ENCODE measurements at regions not wholly inside any gene's neighbourhood (a gene's known extent, or its start where the extent isn't known, plus 50 kb on each side); places are given as distances from the start of the nearest gene placed in this dataset.
"Not testable (repeated sequence)": the region's sequence is repeated elsewhere in the genome, so short reads cannot be mapped to it uniquely, and the experiment has no call there.

DNA sequence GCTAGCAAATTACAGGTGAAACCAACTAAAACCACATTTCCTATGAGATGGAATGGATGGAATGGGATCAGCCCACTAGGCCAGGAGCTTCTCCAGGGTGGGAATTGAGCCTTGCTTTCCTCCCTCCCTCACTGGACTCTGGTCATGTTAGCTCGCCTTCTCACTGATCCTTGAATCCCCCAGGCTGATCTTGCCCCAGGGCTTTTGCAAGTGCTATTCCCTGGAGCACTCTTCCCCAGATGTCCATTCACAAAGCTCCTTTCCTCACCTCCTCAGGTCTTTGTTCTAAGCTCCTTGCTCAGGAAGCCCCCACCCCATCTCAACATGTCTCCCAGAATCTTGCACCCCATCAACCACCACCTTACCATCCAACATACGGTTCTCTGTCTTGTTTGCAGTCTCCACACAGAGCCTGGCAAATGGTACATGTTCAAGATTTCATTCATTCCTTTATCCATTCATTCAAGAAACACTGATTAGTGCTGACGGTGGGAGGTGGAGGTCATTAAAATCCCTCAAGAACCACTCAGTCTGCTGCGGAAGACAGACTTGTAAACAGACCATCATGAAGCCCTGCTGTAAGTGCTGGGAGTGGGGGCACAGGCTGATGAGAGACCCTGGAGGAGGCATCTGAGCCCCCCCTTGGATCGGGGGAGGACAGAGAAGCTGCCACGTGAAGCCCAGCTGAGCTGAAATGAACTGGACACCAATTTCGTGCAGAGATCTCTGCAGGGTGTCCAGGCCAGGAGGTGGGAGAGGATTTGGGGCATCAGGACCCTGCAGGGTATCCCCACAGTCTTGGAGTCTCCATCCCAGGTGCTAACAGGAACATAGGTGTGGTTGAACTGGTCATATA, 141.7 kb downstream of the BARX1 start:
- DNase-seq (ENCODE audit: low spot score), result no peak

DNA sequence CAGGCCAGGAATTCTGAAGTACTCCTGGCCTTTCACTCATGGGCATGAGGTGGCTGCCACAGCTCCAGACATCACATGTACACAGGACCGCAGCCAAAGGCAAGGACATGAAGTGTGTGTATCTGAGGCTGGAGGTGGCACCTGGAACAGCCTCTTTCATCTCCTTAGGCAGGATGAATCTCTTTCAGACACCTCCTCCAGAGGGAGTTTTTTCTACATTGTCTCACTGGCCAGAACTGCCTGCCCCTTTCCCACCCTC, 142.8 kb downstream of the BARX1 start:
- DNase-seq (ENCODE audit: low spot score), result no peak

DNA sequence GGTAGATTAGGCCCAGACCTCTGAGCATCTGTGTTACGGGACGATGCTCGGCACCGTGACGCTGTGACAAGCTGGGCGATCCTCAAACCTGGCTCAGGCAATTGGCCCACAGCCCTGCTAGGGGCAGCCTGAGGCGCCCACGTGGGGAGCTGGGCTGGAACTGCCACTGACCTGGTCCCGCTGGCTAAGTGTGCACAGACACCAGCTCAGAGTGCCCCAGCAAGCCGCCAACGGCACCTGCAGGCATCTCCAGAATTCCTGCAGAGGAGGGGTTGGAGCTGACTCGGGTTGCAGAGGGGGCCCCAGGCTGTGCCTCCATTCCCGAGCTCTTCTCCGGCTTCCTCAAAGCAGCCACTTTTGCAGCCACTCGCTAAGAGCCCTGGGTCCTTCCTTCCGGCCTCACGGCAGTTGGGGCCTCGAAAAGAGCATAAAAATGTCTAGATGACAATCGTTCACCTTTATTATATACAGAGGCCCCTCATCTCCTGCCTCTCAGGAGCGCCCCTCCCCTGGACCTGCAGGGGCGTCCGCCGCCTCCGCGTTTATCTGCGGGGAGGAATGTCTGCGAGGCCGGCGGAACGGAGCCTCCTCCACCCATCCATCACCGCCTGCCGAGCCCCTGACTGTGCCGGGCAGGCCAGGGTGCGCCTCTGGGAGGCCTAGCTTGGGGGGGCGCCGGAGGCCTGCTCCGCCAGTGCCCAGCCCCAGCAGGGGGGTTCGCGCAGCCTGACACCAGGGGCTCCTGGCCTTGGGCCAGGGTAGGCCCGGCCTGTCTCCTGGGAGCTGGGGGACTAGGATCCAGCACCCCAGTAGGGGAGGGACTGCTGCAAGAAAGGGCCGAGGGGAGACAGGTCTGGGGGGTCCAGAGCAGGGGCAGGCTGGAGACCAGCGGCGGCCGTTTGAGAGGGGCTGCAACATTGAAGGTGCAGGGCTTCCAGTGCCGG, 144.9 kb downstream of the BARX1 start:
- DNase-seq (ENCODE audit: low spot score), result no peak

DNA sequence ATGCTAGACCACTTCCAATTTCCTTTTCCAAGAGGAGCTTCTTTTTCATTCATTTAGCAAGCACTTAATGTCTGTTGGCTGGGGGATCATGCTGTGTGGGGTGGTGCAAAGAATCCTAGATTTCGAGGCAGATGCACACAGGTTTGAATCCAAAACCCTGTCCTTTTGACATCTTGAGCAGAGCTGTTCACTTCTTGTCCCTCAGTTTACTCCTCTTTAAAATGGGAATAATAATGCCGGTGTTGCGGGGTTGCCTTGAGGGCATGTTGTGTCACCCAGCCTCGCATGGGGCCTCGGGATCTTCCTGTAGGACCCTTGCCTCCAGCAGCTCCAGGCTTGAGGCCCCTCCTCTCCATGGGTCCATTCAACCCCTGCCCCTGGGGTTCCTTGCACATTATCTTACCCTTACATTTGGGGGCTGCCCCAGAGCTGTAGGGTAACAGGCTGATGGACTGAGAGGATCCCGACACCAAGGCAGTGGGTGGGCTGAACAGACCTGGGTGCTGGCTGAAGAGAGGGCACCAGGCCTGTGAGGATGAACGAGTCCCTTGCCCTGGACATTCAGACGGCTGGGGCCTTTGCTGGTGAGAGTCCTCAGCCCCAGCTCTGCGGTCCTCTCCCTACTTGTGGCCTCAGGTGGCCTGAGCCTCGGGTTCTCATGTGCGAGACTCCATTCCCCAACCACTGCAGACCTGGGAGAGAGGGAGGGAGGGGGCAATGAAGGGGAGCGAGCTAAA, 145.8 kb downstream of the BARX1 start:
- DNase-seq (ENCODE audit: low spot score), result no peak

DNA sequence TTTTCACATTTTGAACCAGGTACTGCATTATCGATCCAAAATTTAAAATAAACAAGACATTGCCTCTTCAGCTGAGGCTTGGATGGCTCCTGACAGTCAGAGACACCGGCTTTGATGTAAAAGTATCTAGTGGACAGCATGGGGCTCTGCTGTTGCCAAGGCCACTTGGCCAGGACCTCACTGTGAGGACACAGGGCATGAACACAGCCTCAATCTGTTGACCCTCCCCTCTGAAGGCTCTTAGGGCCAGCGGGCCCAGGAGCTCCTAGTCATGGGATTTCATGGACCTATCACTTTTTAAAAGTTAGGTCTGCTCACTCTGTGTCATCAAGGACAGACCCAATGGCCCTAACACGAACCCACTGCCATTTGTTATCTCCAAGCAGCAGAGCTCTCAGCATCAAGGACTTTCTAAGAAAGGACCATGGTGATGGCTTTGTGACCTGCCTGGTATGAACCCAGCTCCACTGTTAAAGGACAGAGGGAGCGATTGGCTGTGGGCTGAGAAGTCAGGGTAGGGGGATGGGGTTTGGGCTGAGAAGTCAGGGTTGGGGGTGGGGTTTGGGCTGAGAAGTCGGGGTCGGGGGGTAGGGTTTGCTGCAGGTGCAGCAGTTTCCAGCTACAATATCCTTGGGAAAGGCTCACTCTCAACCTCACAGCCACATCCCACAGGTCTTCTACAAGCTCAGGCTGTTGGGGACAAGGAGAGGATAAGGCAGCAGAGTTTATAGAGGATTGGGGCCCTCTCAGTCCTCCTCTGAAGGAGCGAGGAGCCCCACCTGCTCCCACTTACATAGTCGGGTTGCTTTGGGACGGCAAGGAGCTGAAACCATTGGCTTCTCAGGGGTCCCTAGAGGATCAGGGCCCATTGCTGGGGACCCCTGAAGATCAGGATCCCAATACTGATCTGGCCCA, 146.8 kb downstream of the BARX1 start:
- no peak for DNase-seq (ENCODE audit: low spot score)

DNA sequence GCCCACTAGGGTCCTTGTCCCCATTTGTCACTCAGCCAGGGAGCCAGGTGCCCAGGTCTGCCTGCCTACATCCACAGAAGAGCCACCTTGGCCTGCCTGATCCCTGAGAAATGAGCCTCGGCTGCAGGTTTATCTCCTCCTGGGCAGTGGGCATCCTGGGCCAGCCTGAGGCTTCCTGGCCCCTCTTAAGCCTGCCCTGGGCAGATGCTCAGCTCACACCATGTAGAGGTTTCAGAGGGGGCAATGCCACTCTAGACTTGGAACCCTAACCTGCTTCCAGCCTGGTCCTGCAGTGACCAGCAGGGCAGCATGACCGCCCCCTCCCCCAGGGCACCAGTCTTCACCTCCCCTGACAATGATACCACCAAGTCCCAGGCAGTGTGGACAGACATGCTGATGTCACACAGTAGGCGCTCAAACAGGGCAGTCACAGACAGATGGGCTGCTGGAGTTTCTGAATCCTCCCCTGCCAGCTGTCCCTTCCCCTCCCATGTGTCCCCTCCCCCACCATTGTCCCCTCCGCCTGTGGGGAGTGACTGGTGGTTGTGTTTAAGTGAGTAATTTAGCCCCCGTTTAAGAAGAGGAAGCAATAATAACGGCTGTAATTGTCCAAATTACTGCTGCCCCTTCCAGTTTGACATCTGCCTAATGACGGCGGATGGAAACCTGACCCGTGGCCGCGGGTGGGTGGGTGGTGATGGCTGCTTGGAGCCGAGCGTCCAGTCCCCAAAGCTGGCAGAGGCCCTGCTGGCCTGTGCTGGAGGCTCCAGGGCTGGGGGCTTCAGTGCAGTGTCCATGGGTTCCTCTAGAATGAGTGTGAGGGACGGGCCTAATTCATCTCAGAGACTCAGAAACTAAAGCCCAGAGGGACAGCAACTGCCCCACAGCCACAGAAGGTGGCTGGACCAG, 147.7 kb downstream of the BARX1 start:
- DNase-seq (ENCODE audit: low spot score), result no peak

DNA sequence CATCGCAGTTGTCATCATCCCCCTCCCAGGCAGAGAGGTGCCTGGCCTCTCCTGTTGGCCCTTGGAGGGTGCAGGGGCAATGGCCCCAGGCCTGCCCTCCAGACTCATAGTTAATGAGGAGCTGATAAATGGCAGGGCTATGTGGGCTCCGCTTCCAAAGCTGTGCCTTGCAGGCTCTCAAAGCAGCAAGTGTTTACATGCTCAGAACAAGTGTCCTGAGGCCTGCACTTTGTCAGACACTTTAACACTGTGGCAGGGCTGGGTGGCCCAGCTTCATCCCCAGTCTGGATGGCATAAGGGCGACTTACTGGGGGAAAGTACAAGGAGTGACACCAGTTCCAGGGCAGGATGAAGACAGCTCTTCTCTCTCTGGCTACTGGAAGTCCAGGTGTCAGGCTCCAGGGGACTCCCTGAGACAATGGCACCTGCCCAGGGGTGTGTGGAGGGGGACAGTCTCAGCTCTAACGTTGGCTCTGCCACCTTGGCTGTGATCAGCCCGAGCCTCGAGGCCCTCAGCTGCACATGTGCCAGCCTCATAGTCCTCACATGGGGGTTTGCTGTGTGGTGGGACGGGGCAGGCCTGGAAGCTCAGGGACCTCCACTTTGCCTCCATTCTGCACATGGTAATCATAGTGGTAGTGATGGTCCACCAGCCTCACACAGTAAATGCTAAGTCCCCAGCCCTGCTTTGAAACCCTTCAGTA, 153.4 kb downstream of the BARX1 start:
- no peak for DNase-seq (ENCODE audit: low spot score)

DNA sequence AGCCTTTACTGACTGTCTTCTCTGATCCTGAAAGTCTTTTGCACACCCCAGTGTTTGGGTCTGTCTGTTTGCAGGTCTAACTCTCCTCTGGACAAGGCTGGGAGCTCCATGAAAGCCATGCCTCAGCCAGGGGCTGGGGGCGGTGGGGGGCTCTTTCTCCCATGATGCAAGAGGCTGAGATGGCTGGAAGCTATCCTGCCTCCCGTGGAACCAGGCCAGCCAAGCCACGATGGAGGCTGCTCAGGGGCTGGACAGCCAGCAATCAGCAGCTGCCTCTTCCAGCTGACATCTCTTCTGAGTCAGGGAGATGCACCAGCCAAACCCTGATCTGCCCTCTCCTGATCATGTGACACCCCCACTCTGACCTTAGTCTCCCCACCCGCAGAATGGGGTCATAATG, 154.0 kb downstream of the BARX1 start:
- no peak for DNase-seq (ENCODE audit: low spot score)

DNA sequence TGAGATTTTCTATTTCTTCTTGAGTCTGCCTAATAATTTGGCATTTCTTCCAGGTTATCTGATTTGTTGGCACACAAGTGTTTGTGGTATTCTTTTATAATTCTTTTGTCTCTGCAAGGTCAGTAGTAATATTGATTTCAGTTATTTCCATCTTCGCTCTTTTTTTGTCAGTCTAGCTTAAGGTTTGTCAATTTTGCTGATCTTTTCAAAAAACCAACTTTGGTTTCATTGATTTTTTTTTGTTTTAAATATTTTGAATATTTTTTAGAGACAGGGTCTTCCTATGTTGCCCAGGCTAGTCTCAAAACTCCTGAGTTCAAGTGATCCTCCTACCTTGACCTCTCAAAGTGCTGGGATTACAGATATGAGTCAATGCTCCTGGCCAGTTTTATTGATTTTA, 162.8 kb downstream of the BARX1 start:
- DNase-seq (ENCODE audit: low spot score), result no peak

DNA sequence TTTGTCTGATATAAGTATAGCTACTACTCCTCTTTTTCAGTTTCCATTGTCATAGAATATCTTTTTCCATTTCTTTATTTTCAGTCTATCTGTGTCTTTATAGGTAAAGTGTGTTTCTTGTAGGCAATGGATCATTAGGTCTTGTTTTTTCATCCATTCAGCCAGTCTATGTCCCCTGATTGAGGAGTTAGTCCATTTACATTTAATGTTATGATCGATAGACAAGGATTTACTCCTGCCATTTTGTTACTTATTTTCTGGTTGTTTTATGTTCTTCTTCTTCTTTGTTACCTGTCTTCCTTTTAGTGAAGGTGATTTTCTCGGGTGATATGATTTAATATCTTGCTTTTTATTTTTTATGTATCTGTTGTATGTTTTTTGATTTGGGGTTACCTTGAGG, 169.0 kb downstream of the BARX1 start:
- DNase-seq (ENCODE audit: low spot score), result no peak

DNA sequence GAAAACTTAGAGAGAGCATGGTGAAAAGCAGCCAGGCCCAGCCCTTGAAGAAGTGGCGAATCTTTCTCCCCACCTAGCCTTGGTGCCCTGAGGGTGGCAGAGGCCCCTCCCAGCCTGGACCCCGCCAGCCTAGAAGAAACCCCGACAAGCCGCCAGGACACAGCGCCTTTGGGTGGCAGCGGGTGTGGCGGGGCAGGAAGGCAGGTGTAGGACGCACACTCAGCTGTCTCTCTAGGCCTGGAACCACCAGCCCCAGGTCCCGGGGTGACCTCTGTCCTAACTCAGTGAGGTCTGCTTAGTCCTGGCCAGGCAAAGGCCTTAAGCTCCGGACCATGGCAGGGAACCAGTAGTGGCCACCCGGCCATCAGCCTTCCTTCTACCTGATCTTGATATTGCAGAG, 178.3 kb downstream of the BARX1 start:
- DNase-seq (ENCODE audit: low spot score), result no peak

DNA sequence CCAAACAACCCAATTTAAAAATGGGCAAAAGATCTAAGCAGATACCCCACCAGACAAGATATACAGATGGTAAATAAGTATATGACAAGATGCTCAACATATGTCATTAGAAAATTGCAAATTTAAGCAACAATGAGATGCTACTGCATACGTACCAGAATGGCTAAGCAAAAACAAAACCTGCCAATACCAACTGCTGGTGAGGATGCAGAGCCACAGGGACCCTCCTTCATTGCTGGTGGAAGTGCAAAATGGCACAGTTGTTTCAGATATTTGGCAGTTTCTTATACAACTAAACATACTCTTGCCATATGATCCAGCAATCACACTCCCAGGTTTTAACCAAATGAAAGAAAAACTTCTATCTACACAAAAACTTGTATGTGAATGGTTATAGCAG, 178.9 kb downstream of the BARX1 start:
- no peak for DNase-seq (ENCODE audit: low spot score)

DNA sequence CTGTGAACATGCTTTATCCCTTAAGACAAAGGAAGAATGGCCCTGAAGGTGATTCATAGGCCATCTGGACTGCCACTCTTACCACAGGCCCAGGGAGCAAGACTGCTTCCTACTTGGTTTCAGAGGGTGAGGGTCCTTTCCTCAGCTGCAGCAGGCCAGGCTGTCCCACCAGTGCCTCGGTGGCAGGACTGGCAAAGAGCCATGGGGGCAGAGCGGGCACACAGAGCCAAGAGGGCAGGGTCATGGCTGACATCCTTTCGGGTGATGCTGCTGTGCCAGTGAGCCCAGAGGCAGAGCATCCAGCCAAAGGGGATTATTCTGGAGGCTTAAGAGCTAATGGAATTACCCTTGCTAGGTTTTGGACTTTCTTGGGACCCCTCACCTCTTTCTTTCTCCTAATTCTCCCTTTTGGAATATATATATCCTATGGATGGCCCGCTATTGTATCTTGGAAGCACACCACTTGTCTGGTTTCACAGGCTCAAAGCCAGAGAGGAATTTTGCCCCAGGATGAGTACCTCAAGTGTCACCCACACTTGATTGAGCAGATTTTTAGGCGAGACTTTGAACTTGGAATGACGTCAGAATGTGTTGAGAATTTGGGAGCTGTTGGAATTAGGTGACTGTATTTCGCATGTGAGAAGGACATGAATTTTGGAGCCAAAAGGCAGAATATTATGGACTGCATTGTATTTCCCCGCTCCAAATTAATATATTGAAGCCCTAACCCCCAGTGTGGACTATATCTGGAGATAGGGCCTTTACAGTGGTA, 180.6 kb downstream of the BARX1 start:
- no peak for DNase-seq (ENCODE audit: low spot score)

DNA sequence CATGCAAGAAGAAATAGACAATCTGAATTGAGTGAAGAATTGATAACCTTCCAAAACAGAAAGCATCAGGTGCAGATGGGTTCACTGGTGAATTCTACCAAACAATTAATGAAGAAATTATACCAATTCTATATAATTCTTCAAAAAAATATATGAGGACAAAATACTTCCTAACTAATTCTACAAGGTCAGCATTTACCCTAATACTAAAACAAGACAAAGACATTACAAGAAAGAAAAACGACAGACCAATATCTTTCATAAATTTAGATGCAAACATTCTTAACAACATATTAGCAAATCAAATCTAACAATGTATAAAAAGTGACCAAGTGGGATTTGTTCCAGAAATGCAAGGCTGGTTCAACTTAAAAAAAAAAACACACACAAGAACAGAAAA, 183.9 kb downstream of the BARX1 start:
- DNase-seq (ENCODE audit: low spot score), result no peak

DNA sequence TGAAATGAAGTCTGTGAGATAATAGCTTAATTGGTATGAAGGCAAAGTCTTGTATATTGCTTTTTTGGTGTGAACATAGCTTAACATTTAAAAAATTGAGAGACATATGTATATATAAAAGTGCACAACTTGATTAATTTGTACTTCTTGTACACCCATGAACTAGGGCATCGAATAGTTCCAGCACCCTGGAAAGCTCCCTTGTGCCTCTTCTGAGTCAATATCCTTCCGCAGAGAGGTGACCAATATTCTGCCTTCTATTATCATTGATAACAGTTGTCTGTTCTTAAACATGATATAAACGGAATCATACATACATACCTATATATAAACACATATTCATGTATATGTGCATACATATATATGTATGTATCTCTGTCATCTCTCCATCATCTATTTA, 185.4 kb downstream of the PHF2 start:
- DNase-seq (ENCODE audit: low spot score), result no peak

DNA sequence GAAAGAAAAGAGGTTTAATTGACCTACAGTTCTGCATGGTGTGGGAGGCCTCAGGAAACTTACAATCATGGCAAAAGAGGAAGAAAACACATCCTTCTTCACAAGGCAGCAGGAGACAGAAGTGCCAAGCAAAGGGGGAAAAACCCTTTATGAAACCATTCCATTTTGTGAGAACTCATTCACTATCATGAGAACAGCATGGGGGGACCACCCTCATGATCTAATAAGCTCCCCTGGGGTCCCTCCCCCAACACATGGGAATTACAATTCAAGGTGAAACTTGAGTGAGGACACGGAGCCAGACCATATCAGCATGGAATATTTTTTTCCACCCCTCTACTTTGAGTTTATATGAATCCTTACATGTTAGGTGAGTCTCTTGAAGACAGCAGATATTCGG, 173.7 kb downstream of the PHF2 start:
- no peak for DNase-seq (ENCODE audit: low spot score)

DNA sequence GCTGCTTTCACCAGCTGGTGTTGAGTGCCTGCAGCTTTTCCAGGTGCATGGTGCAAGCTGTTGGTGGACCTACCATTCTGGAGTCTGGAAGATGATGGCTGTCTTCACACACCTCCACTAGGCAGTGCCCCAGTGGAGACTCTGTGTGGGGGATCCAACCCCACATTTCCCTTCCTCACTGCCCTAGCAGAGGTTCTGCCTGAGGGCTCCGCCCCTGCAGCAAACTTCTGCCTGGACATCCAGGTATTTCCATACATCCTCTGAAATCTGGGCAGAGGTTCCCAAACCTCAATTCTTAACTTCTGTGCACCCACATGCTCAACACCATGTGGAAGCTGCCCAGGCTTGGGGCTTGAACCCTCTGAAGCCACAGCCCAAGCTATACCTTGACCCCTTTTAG, 172.4 kb downstream of the PHF2 start:
- DNase-seq (ENCODE audit: low spot score), result not testable (repeated sequence)

DNA sequence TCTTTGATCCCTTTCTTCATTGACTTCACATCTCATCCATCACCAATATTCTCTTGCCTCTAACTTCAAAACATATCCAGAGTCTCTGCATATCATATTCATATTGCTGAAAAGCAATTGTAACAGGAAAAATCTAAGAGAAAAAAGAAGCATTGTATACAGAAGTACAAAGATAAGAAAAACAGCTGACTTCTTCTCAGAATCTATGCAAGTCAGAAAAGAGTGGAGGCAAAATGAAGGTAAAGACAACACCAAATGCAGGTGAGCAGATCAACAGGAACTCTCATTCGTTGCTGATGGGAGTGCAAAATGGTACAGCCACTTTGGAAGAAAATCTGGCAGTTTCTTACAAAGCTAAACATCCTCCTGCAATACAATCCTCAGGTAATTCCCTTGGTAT, 155.6 kb downstream of the PHF2 start:
- DNase-seq (ENCODE audit: low spot score), result no peak

DNA sequence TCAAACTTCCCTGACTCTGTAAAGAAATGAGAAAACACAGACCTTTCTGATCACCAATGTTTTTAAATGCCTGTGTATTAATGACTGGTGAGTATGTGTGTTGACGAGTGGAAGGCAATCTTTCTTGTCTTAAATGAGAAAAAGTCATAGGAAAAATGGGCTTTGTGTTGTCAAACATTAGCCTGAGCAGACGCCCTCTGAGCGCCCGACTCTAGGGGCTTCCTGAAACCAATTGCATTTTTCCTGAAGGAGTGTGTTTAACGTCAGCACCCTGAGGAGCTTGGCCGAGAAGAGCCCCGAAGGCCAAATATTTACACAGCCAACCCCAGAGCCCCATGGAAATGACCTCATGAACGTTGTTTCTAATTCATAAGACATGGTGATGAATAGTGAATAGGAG, 154.3 kb downstream of the PHF2 start:
- DNase-seq (ENCODE audit: low spot score), result no peak
